ENCODE measurements at regions not wholly inside any gene's neighbourhood (a gene's known extent, or its start where the extent isn't known, plus 50 kb on each side); places are given as distances from the start of the nearest gene placed in this dataset.

GRCh38 chr17:52744179-52744578 lies 585.7 kb upstream of the CA10 start:
- no peak for DNase-seq (ENCODE audit: low read depth, low spot score)

- no peak for DNase-seq (ENCODE audit: low read depth, low spot score)
Measured at GRCh38 chr17:52740006-52740405, 581.5 kb upstream of the CA10 start.

DNA sequence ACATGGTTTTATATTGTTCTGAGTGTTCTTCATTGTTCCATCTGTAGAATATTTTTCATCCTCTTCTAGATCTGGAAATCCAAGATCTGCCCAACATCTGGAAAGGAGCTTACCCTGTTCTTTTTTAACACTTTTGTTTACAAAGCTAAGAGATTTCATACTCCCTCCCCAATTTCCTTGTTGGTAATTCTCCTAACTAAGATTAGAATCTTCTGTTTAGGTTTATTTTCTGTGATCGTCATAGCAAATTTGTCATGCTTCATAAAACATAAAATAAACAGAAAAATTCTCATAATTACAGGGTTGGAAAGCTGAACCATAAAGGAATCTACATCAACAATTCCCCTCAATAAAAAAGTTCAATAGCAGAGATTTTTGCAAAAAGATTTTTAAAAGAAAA lies 580.3 kb upstream of the CA10 start:
- no peak for DNase-seq (ENCODE audit: low read depth, low spot score)

- DNase-seq (ENCODE audit: low read depth, low spot score) = no peak
Measured at GRCh38 chr17:52737071-52737470, 578.6 kb upstream of the CA10 start.

DNA sequence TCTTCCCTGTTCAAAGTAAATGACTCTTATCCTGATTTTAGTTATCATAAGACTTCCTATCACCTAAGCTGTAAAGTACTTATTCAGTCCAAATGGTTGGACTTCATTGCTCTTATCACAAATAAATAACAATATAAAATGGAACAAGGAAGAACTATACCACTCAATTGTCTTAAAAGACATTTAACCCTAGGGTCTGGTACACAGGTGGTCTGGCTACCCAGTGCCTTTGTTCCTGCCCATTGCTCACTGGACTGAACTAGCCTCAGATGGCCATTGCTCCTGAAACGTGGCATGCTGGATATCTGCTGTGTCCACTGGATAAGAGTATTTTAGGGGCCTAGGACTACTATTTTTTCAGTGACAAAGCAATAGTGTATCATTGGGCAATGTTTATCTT lies 574.3 kb upstream of the CA10 start:
- no peak for DNase-seq (ENCODE audit: low read depth, low spot score)

DNA sequence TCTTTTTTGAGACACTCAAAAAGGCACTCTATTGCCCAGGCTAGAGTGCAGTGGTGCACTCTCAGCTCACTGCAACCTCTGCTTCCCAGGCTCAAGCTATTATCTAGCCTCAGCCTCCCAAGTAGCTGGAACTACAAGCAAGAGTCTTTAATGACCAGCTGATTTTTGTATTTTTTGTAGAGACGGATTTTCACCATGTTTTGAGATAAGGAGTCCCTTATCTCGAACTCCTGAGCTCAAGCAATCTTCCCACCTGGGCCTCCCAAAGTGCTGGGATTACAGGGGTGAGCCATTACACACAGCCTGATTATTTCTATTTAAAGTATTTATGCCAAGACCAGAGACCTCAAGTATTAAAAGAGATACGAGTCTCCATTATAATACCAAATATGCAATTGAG lies 566.1 kb upstream of the CA10 start:
- no peak for DNase-seq (ENCODE audit: low read depth, low spot score)

GRCh38 chr17:52721910-52722309 lies 563.4 kb upstream of the CA10 start:
- no peak for DNase-seq (ENCODE audit: low read depth, low spot score)

- DNase-seq (ENCODE audit: low read depth, low spot score) = no peak
Measured at GRCh38 chr17:52710363-52710901, 551.9 kb upstream of the CA10 start.

- no peak for DNase-seq (ENCODE audit: low read depth, low spot score)
Measured at GRCh38 chr17:52709724-52710123, 551.2 kb upstream of the CA10 start.

DNA sequence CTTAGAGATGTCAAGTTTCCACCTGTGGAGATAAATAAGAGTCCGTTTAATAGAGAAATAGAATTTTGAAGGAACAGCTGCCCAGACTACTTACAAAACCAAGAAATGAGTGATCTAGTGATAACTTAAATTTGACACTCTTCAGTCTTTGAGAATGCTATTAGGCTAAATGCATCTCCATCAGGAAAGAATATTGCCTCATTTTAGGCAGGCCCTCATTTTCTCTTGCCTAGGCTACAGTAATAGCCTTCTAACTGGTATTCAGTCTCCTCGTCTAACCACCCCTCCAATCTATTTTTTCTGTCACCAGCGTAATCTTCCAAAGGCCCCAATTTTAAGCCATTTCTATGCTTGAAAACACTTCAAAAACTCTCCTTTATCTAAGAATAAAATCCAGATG lies 537.8 kb upstream of the CA10 start:
- DNase-seq (ENCODE audit: low read depth, low spot score) = no peak

GRCh38 chr17:52686140-52686539 lies 527.6 kb upstream of the CA10 start:
- no peak for DNase-seq (ENCODE audit: low read depth, low spot score)

DNA sequence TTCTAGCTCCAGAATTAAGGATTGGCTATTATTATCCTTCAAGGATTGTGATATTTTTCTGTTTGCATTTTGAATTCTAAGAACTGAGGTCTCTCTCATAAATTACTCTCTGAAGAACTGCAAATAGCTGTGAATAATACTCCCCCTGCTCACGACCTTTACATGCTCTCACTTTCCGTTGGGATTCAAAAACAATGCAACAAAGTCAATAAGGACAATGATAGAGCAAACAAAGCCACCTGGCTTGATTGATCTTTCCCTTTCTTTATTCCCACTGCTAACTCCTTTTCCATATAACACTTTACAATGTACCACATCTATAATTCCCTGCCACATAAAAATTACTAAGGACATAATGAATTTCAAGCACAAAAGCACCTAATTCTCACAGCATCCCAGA lies 523.0 kb upstream of the CA10 start:
- DNase-seq (ENCODE audit: low read depth, low spot score) = no peak

DNA sequence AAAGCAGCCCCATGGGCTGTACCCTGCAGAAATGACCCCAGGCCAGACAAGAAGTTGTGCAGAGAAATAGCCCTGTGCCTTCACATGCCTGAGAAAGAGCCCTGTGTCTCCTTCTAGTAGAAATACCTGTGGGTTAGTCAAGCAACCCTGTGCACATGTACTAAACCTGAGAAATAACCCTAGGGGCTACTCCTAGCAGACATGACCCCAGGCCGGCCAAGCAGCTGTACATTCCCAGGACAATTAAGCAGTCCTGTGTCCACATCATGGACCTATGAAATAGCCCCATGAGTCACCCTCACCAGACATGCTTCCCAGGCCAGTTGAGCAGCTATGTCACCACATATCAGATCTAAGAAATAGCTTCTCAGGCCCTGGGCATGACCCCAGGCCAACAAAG lies 519.7 kb upstream of the CA10 start:
- DNase-seq (ENCODE audit: low read depth, low spot score) = no peak

- no peak for DNase-seq (ENCODE audit: low read depth, low spot score)
Measured at GRCh38 chr17:52674686-52675085, 516.2 kb upstream of the CA10 start.

DNA sequence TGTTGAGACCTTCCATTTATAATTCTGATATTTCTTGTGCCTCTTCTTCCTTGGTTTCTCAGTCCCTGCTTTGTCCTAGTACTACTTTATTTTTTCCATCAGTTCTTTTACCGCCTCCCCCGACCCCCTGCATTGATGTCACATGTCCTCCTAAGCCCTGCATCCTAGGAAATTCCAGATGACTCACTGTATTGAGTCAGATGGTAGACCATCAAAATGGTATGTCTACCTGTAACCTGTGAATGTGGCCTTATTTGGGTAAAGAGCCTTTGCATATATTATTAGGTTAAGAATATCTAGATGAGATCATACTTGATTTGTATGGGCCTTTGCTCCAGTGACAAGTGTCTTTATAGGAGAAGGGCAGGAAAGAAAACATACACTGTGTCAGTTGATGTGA lies 515.3 kb upstream of the CA10 start:
- DNase-seq (ENCODE audit: low read depth, low spot score) = no peak

- no peak for DNase-seq (ENCODE audit: low read depth, low spot score)
Measured at GRCh38 chr17:52666264-52666663, 507.8 kb upstream of the CA10 start.

- DNase-seq (ENCODE audit: low read depth, low spot score) = no peak
Measured at GRCh38 chr17:52660692-52661091, 502.2 kb upstream of the CA10 start.

GRCh38 chr17:52653014-52653413 lies 494.5 kb upstream of the CA10 start:
- DNase-seq (ENCODE audit: low read depth, low spot score) = no peak

DNA sequence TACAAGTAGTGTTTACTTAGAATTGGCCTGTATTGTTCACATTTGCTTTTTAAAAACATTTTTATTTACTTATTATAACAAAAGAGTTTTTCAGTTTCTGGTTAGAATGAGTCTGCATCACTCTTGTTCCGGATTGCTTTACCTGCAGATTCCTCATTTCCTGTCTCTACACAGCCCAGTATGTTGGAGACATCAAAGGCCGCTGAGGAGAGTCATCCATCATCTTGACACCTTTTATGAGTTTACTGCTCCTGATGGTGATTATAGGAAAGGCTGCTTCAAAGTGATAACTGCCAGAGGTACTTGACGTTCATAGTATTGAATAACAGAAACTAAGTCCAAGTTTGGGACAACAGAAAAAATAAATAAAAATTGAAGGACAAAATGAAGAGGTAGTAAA lies 490.5 kb upstream of the CA10 start:
- DNase-seq (ENCODE audit: low read depth, low spot score) = no peak

DNA sequence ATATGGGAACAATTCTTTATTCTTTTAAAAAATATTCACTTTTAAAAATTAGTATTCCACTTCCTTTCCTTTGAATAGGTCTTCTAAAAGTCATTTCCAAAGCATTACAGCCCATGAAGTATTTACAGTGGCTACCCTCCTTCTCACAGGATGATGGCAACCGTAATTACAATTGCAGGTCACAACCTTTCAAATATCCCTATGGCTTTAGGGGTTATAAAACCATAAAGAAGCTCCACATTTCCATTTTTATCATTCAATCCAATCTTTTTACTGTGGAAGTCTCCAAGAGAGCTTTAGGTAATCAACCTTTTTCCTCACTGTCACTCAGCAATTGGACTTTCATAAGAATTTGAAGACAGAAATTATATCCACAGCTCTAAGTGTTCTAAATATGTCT lies 488.9 kb upstream of the CA10 start:
- no peak for DNase-seq (ENCODE audit: low read depth, low spot score)

DNA sequence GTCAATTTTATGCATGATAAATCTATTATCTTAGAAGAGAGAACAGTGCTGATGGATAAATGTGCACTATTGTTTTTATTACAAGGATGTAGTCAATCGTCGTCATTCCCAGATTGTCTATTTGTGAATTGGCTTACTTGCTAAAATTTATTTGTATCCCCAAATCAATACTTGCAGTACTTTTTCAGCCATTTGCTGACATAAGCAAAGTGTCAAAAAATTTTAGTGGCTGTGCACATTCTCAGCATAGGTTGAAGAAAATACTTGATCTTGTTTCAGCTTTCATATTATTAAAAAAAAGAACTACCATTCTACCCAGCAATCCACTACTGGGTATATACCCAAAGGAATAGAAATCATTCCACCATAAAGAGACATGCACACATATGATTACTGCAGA lies 477.9 kb upstream of the CA10 start:
- DNase-seq (ENCODE audit: low read depth, low spot score) = no peak

- no peak for DNase-seq (ENCODE audit: low read depth, low spot score)
Measured at GRCh38 chr17:52606590-52606989, 448.1 kb upstream of the CA10 start.

DNA sequence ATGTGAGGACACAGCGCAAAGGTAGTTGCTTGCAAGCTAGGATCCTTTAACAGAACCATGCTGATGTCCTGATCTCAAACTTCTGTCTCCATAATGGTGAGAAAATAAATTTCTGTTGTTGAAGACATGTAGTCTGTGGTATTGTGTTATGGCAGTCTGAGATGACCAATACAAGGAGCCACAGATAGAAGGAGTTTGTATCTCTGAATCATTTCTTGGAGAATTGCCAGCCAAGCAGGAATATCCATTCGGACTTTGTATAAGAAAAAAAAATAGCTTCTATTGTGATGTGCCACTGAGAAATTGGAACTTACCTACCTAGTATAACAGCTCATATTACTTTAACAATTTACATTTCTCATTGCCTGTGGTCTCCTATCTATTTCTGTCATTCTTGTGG lies 447.6 kb upstream of the CA10 start:
- no peak for DNase-seq (ENCODE audit: low read depth, low spot score)

DNA sequence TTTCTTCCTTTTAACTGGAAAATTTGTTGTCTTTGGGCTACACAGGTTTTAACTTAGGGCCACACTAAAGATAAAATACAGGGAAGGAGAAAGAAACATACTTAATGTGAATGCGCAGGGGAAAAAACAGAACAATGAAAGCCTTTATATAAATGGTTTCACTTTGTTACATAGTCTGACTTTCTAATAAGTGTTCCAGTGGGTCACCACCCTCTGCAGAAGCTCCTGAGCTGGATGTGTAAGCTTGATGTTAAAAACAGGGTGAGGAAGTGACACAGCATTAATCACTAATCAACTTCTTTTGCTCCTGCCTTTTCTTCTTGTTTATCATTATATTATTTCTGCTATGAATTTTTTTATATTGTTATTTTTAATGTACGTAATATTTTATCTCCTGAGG lies 445.6 kb upstream of the CA10 start:
- no peak for DNase-seq (ENCODE audit: low read depth, low spot score)

Measured in smooth muscle cell of the brain vasculature (primary cell).